SKM-1 treated with dmso at 0.1 percent for 144 hours (cell line): ENCODE measurements at regions not wholly inside any gene's neighbourhood (a gene's known extent, or its start where the extent isn't known, plus 50 kb on each side); places are given as distances from the start of the nearest gene placed in this dataset.
A peak's percentile ranks its signal among the peaks of the same experiment; 100 is the strongest.

Experiments used
- DNase-seq: peaks from one replicate; lab custom pipeline; 2025; ENCODE audit not compliant: unreplicated experiment; lab: John Stamatoyannopoulos, UW

DNA sequence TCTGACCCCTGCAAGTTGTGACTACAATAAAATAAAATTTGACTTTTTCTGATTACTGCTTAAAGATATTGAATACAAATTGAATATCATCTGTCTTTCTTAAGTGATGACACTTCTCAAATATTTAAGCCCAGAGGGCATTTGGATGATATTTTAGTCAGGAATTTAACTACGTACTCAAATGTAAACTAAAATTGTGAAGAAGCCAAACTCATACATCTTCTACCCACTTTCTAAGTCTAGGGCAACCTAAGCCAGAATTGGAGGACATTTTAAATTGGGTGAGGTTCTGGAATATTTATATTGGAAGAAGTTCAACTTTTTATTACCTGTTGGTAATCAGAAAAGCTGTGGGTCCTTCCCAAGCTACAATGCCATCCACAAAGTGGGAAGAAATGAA lies 149.1 kb upstream of the WDR11 start:
- no peak for DNase-seq

- no peak for DNase-seq
Measured at GRCh38 chr10:120705309-120705708, 145.9 kb upstream of the WDR11 start.

DNA sequence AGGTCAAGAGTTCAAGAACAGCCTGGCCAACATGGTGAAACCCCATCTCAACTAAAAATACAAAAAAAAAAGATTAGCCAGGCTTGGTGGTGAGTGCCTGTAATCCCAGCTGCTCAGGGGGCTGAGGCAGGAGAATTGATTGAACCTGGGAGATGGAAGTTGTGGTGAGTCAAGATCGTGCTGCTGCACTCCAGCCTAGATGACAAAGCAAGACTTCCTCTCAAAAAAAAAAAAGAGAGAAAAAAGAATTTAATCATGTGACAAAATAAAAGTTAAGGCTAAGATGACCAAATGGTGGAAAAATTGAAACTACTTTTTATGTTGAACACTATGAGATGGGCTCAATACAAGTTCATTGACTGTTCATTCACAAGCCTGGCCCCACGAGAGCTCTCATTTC lies 141.1 kb upstream of the WDR11 start:
- DNase-seq: no peak

DNA sequence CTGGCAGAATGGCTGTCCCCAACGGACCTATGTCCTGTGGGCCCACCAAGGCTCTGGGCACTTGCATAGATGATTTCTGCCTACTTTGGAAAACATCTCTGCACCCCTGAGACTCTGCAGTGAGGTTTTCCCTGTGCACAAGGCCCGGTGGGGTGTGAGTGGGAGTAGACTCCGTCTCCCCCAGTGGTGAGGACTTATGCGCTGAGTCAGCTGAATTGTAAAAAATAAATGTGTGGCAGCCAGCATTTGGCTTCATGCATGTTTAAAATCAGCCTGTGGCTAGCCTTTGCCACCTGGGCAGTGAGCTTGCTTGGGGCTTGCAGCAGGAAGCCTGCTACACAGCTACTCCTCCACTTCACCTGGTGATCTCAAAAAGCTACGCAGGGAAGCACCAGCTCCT lies 139.3 kb upstream of the WDR11 start:
- no peak for DNase-seq

DNA sequence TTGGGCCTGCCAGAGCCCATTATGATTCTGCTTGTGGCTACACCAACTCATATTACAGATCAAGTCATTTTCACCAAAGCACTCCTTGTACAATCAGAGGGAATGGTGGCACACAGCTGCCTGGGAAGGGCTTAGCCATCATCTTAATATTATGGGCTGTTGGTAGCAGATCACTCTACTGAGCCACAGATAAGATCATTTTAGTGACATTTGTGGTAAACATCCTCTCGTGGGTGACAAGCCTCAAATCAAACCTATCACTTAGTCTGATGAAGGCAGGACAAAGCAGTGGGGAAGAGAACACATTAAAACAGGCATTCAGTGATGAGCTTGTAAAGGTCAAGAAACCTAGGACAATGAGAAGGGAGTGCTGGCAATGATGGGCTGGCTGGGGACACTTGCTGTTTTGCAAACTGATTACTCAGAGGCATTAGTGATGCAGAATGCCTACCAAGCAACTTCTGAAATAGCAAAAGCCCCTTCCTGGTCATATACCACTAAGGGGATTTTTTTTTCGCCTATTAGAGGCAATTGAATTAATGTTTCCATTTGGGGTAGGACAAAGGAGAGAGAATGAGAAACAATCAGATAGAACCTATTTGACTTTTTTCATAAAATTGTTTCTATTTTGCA lies 137.5 kb upstream of the WDR11 start:
- no peak for DNase-seq

- peak; percentile 93 for DNase-seq
Measured at GRCh38 chr10:120715171-120715570, 136.0 kb upstream of the WDR11 start.

DNA sequence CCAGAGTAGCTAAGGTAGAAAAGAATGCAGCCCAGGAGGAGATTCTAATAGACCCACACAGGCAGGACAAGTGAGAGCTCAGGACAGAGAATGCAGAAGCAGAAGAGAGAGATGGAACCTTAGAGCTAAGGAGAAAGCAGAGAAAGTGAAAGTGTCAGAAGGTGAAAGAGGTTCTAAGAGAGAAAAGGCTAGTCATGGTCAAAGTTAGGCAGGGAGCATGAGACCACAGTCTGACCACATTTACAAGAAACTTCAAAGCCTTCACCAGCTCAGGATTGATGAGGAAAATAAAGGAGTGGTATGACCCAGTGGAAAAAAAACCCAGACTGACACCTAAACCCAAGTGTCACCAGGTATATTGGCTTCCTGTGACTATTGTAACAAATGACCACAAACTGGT lies 131.8 kb upstream of the WDR11 start:
- no peak for DNase-seq

GRCh38 chr10:120727001-120727400 lies 124.2 kb upstream of the WDR11 start:
- DNase-seq: no peak

- no peak for DNase-seq
Measured at GRCh38 chr10:120729547-120729946, 121.6 kb upstream of the WDR11 start.

GRCh38 chr10:120732067-120732466 lies 119.1 kb upstream of the WDR11 start:
- DNase-seq: no peak

DNA sequence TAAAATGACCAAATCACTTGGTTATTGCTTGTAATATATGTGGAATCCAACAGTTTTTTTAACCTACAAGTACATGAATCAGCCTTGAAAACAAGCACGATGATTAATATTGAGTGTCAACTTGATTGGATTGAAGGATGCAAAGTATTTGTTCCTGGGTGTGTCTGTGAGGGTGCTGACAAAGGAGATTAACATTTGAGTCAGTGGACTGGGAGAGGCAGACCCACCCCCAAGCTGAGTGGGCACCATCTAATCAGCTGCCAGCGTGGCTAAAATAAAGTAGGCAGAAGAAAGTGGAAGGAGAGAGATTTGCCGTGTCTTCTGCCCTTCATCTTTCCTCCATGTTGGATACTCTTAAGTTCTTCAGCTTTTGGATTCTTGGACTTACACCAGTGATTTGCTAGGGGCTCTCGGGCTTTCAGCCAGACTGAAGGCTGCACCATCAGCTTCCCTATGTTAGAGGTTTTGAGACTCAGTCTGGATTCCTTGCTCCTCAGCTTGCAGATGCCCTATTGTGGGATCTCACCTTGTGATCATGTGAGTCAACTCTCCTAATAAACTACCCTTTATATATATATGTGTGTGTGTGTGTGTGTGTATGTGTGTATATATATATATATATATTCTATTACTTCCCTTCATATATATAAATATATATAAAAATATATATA lies 118.4 kb upstream of the WDR11 start:
- DNase-seq: peak; percentile 34

DNA sequence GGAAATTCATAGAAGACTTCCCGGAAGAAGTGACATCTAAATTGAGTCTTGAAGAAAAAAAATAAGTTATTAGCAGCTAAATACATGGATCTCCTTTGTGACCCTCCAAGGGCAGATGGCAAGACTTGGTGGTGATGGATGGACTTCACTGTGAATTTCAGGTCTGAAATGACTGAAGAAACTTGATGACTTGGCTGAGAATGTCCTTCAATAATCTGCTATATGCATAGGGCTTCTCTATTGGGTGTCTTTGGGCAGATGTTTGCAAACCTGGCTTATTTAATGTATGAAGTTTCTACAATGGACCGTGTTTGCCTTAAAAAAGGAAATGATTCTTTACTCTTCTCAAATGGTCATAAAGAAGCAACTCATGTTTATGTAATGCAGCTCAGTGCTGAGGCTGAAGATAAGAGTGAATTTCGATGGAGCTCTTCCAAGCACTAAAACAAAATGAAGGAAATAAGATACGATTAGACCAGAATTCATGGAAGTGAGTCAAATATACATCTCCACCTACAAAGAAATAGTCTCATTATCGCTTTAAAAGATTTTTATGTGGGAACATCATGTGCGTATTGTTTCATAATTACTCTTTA lies 116.6 kb upstream of the WDR11 start:
- DNase-seq: no peak

- no peak for DNase-seq
Measured at GRCh38 chr10:120735315-120735714, 115.8 kb upstream of the WDR11 start.

- no peak for DNase-seq
Measured at GRCh38 chr10:120735773-120736371, 115.3 kb upstream of the WDR11 start.

GRCh38 chr10:120736377-120736776 lies 114.8 kb upstream of the WDR11 start:
- DNase-seq: no peak

GRCh38 chr10:120738658-120739057 lies 112.5 kb upstream of the WDR11 start:
- DNase-seq: no peak

DNA sequence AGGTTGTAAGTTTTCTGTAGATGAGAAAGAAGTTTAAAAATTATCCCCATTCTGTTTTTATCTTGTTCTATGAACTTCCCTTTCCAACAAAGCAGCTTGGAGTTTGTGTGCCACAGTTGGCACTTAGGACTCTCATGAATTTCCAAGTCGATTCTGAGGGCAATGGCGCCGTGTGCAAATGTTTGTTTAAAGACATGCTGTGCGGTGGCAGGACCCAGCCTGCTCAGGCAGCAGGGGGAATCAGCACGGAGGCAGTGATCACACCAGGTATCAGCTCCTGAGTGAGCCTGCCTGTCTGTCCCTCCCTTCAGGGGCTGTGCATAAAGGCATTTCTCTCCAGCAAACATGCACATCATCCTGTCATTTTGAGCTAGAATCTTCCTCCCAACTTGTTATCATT lies 109.8 kb upstream of the WDR11 start:
- DNase-seq: no peak

- no peak for DNase-seq
Measured at GRCh38 chr10:120742373-120742772, 108.8 kb upstream of the WDR11 start.

DNA sequence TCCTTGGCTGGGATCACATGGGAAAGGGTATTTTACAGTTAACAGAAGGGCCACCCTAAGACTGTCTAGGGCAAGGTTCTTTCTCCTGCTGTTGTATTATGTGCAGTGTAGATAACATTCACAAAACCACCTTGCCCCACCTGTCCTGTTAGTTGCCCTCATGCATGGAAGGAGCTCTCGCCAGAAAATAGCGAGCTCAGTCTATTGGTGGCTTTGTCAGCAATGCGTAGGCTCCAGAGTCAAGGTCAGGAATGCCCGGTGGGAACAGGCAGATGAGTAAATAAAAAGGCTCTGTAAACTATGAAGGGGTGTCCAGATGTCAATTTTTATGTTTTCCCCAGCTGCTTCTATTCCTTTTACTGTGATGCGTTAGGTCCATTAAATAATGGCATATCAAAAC lies 107.1 kb upstream of the WDR11 start:
- no peak for DNase-seq

- peak; percentile 63 for DNase-seq
Measured at GRCh38 chr10:120746001-120746777, 105.0 kb upstream of the WDR11 start.

- DNase-seq: no peak
Measured at GRCh38 chr10:120748519-120748918, 102.6 kb upstream of the WDR11 start.
